Transverse colon (tissue), 3 donors: ENCODE measurements at regions not wholly inside any gene's neighbourhood (a gene's known extent, or its start where the extent isn't known, plus 50 kb on each side); places are given as distances from the start of the nearest gene placed in this dataset.

Source experiments
- POLR2A ChIP-seq: fragments of 450-650 bp; IDR thresholded peaks from one replicate; pipeline ENCODE4 v1.6.1; 2016; ENCODE audit warnings: antibody characterized with exemption, mild to moderate bottlenecking, moderate library complexity
- TF ChIP-seq, protein P1 (sequence below), 5 experiments: fragments of 200-600 bp in 3 of 5; fragments of 450-650 bp in 2 of 5; sonication (generic) in 3 of 5; IDR thresholded peaks; 1 replicate in 2 of 5; 2 replicates in 3 of 5; pipeline ENCODE4 v1.5.1; 2016 to 2017; ENCODE audit warnings: antibody characterized with exemption in 5 of 5, inconsistent platforms in 3 of 5, mild to moderate bottlenecking in 2 of 5, moderate library complexity in 1 of 5

DNA sequence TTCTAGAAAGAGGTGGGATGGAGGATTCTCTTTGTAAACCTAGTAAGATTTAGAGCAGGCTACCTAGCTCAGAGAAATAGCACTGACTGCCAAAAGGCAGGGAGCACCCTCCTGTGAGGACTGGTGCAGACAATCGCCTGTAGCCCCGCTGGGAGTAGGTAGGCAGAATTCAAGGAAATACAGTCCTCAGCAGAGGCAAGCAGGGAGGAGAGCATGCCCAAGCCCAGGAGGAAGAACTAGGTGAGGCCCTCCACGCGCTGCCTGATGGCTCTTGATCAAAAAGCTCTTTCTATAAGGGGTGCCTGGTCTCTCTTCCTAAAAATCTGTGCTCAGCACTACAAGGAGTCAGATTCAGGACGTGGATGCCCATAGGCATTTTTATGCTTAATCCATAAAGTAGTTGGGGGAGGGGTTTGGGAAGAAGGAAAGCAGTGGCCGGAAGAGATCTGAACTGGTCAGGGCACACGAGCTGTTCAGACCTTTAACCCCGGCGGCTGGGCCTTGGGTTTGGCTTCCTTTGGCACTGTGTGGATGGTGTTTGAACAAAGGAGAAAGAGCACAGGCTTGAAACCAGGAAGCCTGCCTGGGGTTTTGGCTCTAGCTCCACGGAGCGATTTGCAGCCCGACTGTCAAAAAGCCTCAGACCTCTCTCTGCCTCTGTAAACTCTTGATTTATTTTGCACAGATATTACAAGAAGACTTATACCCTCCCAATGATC, 320.6 kb downstream of the FOXO1 start:
- TF ChIP-seq, protein P1, sequence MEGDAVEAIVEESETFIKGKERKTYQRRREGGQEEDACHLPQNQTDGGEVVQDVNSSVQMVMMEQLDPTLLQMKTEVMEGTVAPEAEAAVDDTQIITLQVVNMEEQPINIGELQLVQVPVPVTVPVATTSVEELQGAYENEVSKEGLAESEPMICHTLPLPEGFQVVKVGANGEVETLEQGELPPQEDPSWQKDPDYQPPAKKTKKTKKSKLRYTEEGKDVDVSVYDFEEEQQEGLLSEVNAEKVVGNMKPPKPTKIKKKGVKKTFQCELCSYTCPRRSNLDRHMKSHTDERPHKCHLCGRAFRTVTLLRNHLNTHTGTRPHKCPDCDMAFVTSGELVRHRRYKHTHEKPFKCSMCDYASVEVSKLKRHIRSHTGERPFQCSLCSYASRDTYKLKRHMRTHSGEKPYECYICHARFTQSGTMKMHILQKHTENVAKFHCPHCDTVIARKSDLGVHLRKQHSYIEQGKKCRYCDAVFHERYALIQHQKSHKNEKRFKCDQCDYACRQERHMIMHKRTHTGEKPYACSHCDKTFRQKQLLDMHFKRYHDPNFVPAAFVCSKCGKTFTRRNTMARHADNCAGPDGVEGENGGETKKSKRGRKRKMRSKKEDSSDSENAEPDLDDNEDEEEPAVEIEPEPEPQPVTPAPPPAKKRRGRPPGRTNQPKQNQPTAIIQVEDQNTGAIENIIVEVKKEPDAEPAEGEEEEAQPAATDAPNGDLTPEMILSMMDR (IDR thresholded peaks at IDR 0.05): no peak
- no peak for TF ChIP-seq POLR2A
